LNCaP clone FGC (cell line): ENCODE measurements at regions not wholly inside any gene's neighbourhood (a gene's known extent, or its start where the extent isn't known, plus 50 kb on each side); places are given as distances from the start of the nearest gene placed in this dataset.

Experiments
- DNase-seq: peaks from one replicate; pipeline ENCODE4 v3.0.0-alpha.2; 2011; ENCODE audit warnings: low read depth
- H3K4me3 ChIP-seq: 2 replicates; pipeline ENCODE4 v1.5.1; 2011; ENCODE audit warnings: mild to moderate bottlenecking, low read depth, low read length, control low read depth
- TF ChIP-seq, protein P1 (sequence below): IDR thresholded peaks from 2 replicates; pipeline ENCODE4 v1.5.1; 2012; ENCODE audit warnings: mild to moderate bottlenecking; ENCODE audit not compliant: control insufficient read depth, insufficient read depth; ENCODE audit errors: extremely low read depth

DNA sequence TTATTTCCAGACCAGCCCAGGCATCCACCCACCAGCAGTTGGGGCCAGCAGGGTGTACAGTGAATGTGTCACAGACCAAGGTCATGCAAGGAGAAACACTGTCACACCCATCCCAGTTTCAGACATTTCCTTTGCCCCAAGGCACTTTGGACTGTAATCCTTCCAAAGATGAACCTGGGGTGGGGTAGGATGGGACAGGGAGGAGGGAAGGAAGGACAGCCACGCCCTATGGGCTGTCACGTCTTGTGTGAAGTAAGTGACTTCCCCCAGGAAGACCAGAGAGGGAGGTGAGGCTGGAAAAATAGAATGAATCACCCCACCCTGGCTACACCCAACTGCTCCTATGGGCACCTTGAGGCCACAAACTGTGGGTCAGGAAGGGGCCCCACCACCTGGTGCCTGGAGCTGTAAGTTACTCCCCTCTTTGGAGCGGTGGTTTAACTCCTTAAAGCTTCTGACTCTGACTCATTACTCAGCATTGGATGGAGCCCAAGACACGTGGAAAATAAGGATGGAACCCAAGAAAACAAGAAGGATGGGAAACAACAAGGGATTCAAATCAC is 349.9 kb upstream of the KLF3 start:
- TF ChIP-seq, protein P1, sequence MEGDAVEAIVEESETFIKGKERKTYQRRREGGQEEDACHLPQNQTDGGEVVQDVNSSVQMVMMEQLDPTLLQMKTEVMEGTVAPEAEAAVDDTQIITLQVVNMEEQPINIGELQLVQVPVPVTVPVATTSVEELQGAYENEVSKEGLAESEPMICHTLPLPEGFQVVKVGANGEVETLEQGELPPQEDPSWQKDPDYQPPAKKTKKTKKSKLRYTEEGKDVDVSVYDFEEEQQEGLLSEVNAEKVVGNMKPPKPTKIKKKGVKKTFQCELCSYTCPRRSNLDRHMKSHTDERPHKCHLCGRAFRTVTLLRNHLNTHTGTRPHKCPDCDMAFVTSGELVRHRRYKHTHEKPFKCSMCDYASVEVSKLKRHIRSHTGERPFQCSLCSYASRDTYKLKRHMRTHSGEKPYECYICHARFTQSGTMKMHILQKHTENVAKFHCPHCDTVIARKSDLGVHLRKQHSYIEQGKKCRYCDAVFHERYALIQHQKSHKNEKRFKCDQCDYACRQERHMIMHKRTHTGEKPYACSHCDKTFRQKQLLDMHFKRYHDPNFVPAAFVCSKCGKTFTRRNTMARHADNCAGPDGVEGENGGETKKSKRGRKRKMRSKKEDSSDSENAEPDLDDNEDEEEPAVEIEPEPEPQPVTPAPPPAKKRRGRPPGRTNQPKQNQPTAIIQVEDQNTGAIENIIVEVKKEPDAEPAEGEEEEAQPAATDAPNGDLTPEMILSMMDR: no peak
- no peak overlapping the region for H3K4me3 ChIP-seq
- DNase-seq: no peak

DNA sequence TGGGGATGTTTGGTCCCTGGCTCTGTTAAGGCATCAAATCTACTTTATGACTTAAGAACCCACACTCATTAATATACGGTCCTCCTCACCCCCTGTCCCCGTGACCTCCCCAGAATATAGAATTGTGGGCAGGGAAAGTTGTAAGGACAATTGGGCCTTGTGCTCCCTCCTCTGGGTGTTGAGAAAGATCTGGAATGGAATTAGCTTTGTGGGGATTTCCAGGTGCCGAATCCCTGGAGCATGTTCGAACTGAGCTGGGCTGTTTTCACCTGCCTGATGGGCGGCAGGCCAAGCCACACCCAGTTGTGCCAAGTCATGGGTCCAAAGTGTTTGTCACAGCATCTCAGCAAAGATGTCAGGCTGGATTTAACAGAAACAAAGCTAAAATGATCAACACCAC is 349.3 kb upstream of the KLF3 start:
- TF ChIP-seq, protein P1: no peak
- H3K4me3 ChIP-seq: no peak overlapping the region
- DNase-seq: no peak

DNA sequence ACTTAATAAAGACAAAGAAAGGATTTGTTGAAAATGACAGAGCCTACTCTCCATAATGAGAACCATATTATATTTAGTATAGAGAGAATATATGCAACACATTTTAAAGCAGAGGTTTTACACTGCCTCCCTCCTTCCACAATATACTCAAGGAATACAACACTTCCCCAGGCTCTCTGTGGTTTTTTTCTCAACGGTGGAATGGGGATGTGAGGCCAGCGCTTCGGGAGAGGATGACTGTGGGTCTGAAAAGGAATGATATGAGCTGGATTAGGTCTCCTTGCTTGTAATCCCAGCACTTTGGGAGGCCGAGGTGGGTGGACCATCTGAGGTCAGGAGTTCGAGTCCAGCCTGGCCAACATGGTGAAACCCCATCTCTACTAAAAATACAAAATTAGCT is 348.7 kb upstream of the KLF3 start:
- H3K4me3 ChIP-seq: no peak overlapping the region
- TF ChIP-seq, protein P1: no peak
- no peak for DNase-seq

DNA sequence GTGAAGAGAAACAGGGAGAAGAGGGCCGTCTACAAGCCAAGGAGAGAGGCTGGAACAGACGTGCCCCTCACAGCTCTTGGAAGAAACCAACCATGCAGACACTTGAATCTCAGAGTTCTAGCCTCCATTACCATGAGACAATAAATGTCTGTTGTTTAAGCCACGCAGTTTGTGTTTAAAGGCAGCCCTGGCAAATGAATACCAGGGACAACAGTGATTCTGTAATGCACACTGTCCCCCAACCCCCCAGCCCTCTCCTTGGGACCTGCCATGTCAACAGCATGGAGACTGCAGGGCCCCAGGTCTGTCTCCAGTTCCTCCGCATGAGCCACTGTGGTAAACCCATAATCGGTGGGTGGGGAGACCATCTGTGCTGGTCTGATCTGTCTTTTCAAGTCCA is 348.0 kb upstream of the KLF3 start:
- TF ChIP-seq, protein P1: no peak
- H3K4me3 ChIP-seq: no peak overlapping the region
- DNase-seq: no peak

DNA sequence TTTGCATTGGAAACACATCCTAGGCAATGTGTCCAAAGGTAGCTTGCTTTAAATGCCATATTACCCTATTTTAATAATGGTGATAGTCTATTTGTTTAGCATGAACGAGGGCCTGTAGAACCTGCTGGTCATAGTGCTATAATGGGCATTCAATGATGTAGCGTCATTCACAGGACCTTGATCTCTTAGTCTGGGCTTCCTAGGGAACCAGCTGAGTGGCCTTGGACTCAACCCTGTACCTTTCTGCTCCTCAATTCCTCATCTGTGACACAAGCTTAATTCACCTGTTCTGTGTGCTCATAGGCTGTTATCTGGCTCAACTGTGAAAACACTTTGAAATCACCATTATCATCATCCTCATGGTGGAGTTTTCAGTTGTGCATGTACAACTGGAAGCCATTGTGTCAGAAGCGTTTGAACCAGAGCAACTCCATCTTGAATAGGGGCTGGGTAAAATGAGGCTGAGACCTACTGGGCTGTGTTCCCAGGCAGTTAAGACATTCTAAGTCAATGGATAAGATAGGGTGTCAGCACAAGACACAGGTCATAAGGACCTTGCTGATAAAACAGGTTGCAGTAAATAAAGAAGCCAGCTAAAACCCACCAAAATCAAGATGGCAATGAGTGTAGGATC is 346.8 kb upstream of the KLF3 start:
- H3K4me3 ChIP-seq: no peak overlapping the region
- TF ChIP-seq, protein P1: no peak
- no peak for DNase-seq

DNA sequence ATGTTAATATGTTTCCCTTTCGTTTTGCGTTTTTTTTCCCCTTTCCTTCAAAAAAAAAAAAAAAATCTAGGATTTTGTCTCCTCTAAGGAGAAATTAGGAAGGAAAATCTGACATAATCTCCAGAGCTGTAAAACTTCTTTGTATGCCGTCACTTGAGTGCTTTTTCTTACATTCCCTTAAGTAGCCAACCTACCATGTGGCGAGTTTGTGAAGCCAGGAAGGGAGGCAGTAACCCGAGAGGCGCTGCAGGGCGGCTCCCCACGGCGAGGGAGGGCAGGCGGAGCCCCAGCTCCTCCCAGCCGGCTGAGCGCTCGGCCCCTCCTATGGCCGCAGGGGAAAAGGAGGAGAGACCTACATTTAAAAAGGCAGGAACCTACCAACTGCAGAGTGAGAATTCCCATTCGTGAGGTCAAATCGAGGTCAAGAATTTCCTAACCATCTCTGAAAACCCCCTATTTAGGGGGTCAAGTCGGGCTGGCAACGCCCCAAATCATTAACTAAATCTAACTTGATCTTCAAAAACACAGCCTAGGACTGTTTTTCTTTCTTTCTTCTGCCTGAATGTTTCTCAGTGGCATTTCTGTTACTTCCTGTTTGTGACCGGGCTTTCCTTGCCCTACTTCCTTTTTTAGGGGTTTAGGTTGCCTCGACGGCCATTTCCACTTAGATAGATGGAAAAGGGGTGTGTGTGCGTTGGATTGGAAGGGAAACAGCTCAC is 345.1 kb upstream of the KLF3 start:
- TF ChIP-seq, protein P1: no peak
- peak; percentile 46 for DNase-seq
- H3K4me3 ChIP-seq: no peak overlapping the region
